ENCODE measurements at regions not wholly inside any gene's neighbourhood (a gene's known extent, or its start where the extent isn't known, plus 50 kb on each side); places are given as distances from the start of the nearest gene placed in this dataset.

GRCh38 chr3:87621667-87622066 lies 345.3 kb upstream of the POU1F1 start:
- ATAC-seq (no peak), DNase-seq (no peak)
- Histone ChIP-seq H3K4me1 (no peaks in the 10 kb centered on the region), H3K9me3 (no peaks in the 10 kb centered on the region), H3K36me3 (replicated peaks in 1 of 2; ENCODE audit: insufficient read depth in 1 of 2, low read depth in 2 of 2) (no peaks in the 10 kb centered on the region), H3K27ac (no peak overlapping the region), H3K4me3 (no peak overlapping the region), H3K27me3 (no peaks in the 10 kb centered on the region)
- intact Hi-C loops (cut with DNase I) = no loop called here
- TF ChIP-seq POLR2A (IDR thresholded peaks at IDR 0.05) (no peak), CTCF (IDR thresholded peaks at IDR 0.05) (no peak)
- WGBS, 2 donors = 38% methylated on average over 1 of the region's 1 CpG

GRCh38 chr3:87615506-87615905 lies 339.1 kb upstream of the POU1F1 start:
- no peak for DNase-seq
- WGBS, 2 donors = 48 to 56% methylated on average over 4 of the region's 4 CpGs

GRCh38 chr3:87614998-87615397 lies 338.6 kb upstream of the POU1F1 start:
- intact Hi-C loops (cut with DNase I) = no loop called here
- H3K36me3 ChIP-seq (replicated peaks in 1 of 2; ENCODE audit: insufficient read depth in 1 of 2, low read depth in 2 of 2) = no peaks in the 10 kb centered on the region
- ATAC-seq (no peak), DNase-seq (no peak)
- WGBS, 2 donors = 82 to 98% methylated on average over 4 of the region's 4 CpGs
- no peaks in the 10 kb centered on the region for H3K4me1 ChIP-seq
- no peaks in the 10 kb centered on the region for H3K9me3 ChIP-seq
- TF ChIP-seq CTCF (IDR thresholded peaks at IDR 0.05) (no peak), POLR2A (IDR thresholded peaks at IDR 0.05) (no peak)
- no peak overlapping the region for H3K27ac ChIP-seq
- no peak overlapping the region for H3K4me3 ChIP-seq
- no peaks in the 10 kb centered on the region for H3K27me3 ChIP-seq

More at GRCh38 chr3:87615506-87615905, 339.1 kb upstream of the POU1F1 start:
- Histone ChIP-seq H3K27ac (no peak overlapping the region), H3K4me1 (no peaks in the 10 kb centered on the region), H3K4me3 (no peak overlapping the region), H3K9me3 (no peaks in the 10 kb centered on the region), H3K27me3 (no peaks in the 10 kb centered on the region), H3K36me3 (replicated peaks in 1 of 2; ENCODE audit: insufficient read depth in 1 of 2, low read depth in 2 of 2) (no peaks in the 10 kb centered on the region)
- TF ChIP-seq POLR2A (IDR thresholded peaks at IDR 0.05) (no peak), CTCF (IDR thresholded peaks at IDR 0.05) (no peak)
- ATAC-seq = no peak
- intact Hi-C loops (cut with DNase I) = no loop called here

- intact Hi-C loops (cut with DNase I) = no loop called here
- ATAC-seq (no peak), DNase-seq (no peak)
- H3K27me3 ChIP-seq = no peaks in the 10 kb centered on the region
- H3K27ac ChIP-seq = no peak overlapping the region
- TF ChIP-seq CTCF (IDR thresholded peaks at IDR 0.05) (no peak), POLR2A (IDR thresholded peaks at IDR 0.05) (no peak)
- no peaks in the 10 kb centered on the region for H3K36me3 ChIP-seq (replicated peaks in 1 of 2; ENCODE audit: insufficient read depth in 1 of 2, low read depth in 2 of 2)
- no peaks in the 10 kb centered on the region for H3K4me1 ChIP-seq
- H3K9me3 ChIP-seq = no peaks in the 10 kb centered on the region
- no peak overlapping the region for H3K4me3 ChIP-seq
- WGBS, 2 donors = 60 to 63% methylated on average over 5 of the region's 5 CpGs
Observed at GRCh38 chr3:87607234-87607633, 330.9 kb upstream of the POU1F1 start.

GRCh38 chr3:87595798-87596197 lies 319.4 kb upstream of the POU1F1 start:
- Histone ChIP-seq H3K4me3 (no peak overlapping the region), H3K36me3 (replicated peaks in 1 of 2; ENCODE audit: insufficient read depth in 1 of 2, low read depth in 2 of 2) (no peaks in the 10 kb centered on the region), H3K4me1 (no peaks in the 10 kb centered on the region), H3K27ac (no peak overlapping the region), H3K27me3 (no peaks in the 10 kb centered on the region), H3K9me3 (no peaks in the 10 kb centered on the region)
- intact Hi-C loops (cut with DNase I) = no loop called here
- DNase-seq (no peak), ATAC-seq (no peak)
- 56 to 58% methylated on average over 4 of the region's 4 CpGs for WGBS, 2 donors
- TF ChIP-seq POLR2A (IDR thresholded peaks at IDR 0.05) (no peak), CTCF (IDR thresholded peaks at IDR 0.05) (no peak)

Measured in body of pancreas (tissue), 4 donors.